ENCODE measurements at regions not wholly inside any gene's neighbourhood (a gene's known extent, or its start where the extent isn't known, plus 50 kb on each side); places are given as distances from the start of the nearest gene placed in this dataset.

DNA sequence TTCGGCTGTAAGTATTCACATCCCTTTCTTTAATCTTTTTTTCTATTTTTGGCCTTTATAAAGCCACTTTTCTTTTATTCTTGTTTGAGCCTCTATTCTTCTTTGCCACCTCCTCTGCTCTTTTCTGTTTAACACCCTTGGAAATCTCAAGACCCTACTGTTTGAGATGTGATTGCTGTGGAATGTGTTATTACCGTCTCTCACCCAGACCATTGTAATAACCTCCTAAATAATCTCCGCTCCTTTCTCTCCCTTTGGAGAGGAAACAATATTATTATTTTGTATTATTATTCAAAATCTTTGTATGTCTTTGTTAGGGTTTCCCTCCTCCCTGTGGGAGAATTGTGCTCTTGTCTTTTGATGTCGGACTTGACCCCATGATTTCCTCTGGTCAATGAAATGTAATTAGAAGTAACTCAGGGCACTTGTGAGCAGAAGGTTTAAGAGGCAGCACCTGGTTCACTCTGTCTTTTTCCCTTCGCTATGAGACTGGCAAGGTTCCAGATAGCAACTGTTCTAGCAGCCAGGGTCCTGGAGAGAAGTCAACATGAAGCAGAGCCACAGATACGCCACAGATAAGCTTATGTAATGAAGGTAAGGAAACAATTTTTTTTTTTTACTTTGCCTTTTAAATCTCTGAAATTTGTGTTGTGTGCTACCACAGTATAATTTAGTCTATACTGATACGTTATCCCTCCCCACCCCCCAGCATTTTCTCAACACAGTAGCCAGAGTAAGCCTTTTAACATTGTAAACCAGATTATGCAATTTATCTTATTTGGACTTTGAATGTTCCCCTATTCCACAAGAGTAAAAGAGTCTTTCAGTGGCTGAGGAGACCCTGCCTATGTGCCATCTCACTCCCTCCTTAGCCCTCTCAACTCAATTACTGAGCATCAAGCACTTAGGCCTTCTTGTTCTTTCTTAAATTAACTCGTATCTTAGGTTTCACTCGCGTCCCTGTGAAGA is 601.2 kb upstream of the ZNF804A start:
- Histone ChIP-seq H3K27ac (no peak overlapping the region), H3K36me3 (no peaks in the 10 kb centered on the region), H3K27me3 (replicated peaks) (no peaks in the 10 kb centered on the region), H3K4me3 (no peak overlapping the region), H3K9me3 (replicated peaks) (no peaks in the 10 kb centered on the region), H3K4me1 (replicated peaks) (no peaks in the 10 kb centered on the region)
- DNase-seq (ENCODE audit: low read depth in 1 of 2, low spot score in 2 of 2), result no peak

GRCh38 chr2:183998041-183998796 is 600.1 kb upstream of the ZNF804A start:
- Histone ChIP-seq H3K27ac (no peak overlapping the region), H3K9me3 (replicated peaks) (no peaks in the 10 kb centered on the region), H3K4me3 (no peak overlapping the region), H3K4me1 (replicated peaks) (no peaks in the 10 kb centered on the region), H3K27me3 (replicated peaks) (no peaks in the 10 kb centered on the region), H3K36me3 (no peaks in the 10 kb centered on the region)
- no peak for DNase-seq (ENCODE audit: low read depth in 1 of 2, low spot score in 2 of 2)

- no peak overlapping the region for H3K4me3 ChIP-seq
- H3K27me3 ChIP-seq (replicated peaks), result no peaks in the 10 kb centered on the region
- no peaks in the 10 kb centered on the region for H3K36me3 ChIP-seq
- H3K9me3 ChIP-seq (replicated peaks), result no peaks in the 10 kb centered on the region
- no peak overlapping the region for H3K27ac ChIP-seq
- DNase-seq (ENCODE audit: low read depth in 1 of 2, low spot score in 2 of 2), result no peak
- H3K4me1 ChIP-seq (replicated peaks), result no peaks in the 10 kb centered on the region
These were observed 599.5 kb upstream of the ZNF804A start for GRCh38 chr2:183998797-183999190.

DNA sequence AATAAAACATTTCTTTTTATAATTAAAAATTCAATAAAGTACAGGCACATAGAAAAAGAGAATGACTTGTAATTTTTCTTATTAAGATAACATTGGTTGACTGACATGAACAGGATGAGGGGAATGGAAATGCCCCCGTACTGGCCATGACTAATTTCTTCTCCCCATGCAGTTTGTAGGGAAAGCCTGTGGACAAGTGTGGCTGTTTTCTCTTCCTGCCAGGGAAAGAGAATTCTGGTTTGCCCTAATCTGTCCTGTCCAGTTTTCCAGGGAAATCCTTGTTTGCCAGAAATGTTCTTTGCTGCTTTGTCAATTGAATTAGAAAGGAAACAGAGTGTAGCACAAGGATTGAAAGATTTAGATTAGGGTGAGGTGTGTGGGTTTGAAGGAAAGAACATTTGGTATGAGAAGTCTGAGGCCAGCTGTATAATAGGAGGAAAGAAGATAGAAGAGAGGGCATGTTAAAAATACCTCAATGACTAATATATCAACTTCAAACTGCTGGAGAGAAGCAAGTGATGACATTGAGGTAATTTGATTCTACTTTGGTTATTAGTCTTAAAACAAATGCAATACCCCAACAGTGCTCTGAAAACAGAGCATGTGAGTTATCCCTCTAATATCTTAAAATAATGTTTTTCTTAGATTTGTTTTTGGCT is 593.9 kb upstream of the ZNF804A start:
- Histone ChIP-seq H3K9me3 (replicated peaks) (no peaks in the 10 kb centered on the region), H3K27me3 (replicated peaks) (no peaks in the 10 kb centered on the region), H3K27ac (no peak overlapping the region), H3K4me3 (no peak overlapping the region), H3K4me1 (replicated peaks) (no peaks in the 10 kb centered on the region), H3K36me3 (no peaks in the 10 kb centered on the region)
- DNase-seq (ENCODE audit: low read depth in 1 of 2, low spot score in 2 of 2), result no peak

- Histone ChIP-seq H3K4me1 (replicated peaks) (no peaks in the 10 kb centered on the region), H3K9me3 (replicated peaks) (no peaks in the 10 kb centered on the region), H3K27ac (no peak overlapping the region), H3K36me3 (no peaks in the 10 kb centered on the region), H3K27me3 (replicated peaks) (no peaks in the 10 kb centered on the region), H3K4me3 (no peak overlapping the region)
- DNase-seq (ENCODE audit: low read depth in 1 of 2, low spot score in 2 of 2), result no peak
These were observed 593.2 kb upstream of the ZNF804A start for GRCh38 chr2:184004948-184005672.

- no peaks in the 10 kb centered on the region for H3K4me1 ChIP-seq (replicated peaks)
- no peak overlapping the region for H3K4me3 ChIP-seq
- H3K27ac ChIP-seq, result no peak overlapping the region
- no peaks in the 10 kb centered on the region for H3K36me3 ChIP-seq
- no peaks in the 10 kb centered on the region for H3K27me3 ChIP-seq (replicated peaks)
- H3K9me3 ChIP-seq (replicated peaks), result no peaks in the 10 kb centered on the region
- no peak for DNase-seq (ENCODE audit: low read depth in 1 of 2, low spot score in 2 of 2)
These were observed 591.3 kb upstream of the ZNF804A start for GRCh38 chr2:184006998-184007397.

DNA sequence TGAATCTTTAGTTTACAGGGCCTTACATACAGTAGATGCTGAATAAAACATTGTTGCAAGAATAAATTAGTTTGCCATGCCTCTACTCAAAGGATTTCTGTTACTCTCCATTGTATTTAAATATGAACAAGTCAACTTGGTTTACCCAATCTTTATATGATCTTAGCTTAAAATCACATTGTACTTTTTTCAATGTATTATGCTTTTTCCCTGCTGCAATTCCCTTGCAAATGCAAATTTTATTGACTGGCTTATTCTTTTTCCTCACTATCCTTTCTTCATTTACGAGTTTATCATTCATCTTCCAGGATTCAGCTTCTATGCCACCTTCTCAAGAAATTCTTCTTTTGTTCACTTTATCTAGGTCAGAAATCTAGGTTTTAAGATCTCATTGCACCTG is 571.4 kb upstream of the ZNF804A start:
- H3K27me3 ChIP-seq (replicated peaks), result no peaks in the 10 kb centered on the region
- DNase-seq (ENCODE audit: low read depth in 1 of 2, low spot score in 2 of 2), result no peak
- H3K4me3 ChIP-seq, result no peak overlapping the region
- H3K36me3 ChIP-seq, result no peaks in the 10 kb centered on the region
- H3K9me3 ChIP-seq (replicated peaks), result no peaks in the 10 kb centered on the region
- H3K4me1 ChIP-seq (replicated peaks), result no peaks in the 10 kb centered on the region
- H3K27ac ChIP-seq, result no peak overlapping the region

DNA sequence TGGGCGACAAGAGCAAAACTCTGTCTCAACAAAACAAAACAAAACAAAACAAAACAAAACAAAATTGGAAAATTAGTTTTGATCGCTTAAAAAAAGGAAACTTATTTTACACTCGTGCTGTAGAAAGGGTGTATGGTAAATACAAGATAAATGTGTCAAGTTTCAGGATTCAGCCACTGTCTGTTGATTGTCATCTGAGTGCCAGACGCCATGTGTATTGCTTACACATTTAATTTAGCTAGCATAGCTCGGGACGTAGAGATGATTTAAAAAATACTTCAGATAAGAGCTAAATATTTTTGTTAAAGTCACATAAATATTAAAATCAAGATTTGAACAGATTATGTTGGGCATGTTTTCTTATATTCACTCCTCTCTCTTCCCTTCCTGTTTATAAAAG is 568.1 kb upstream of the ZNF804A start:
- H3K4me1 ChIP-seq (replicated peaks), result no peaks in the 10 kb centered on the region
- H3K36me3 ChIP-seq, result no peaks in the 10 kb centered on the region
- no peaks in the 10 kb centered on the region for H3K27me3 ChIP-seq (replicated peaks)
- no peak overlapping the region for H3K4me3 ChIP-seq
- H3K9me3 ChIP-seq (replicated peaks), result no peaks in the 10 kb centered on the region
- no peak for DNase-seq (ENCODE audit: low read depth in 1 of 2, low spot score in 2 of 2)
- no peak overlapping the region for H3K27ac ChIP-seq

DNA sequence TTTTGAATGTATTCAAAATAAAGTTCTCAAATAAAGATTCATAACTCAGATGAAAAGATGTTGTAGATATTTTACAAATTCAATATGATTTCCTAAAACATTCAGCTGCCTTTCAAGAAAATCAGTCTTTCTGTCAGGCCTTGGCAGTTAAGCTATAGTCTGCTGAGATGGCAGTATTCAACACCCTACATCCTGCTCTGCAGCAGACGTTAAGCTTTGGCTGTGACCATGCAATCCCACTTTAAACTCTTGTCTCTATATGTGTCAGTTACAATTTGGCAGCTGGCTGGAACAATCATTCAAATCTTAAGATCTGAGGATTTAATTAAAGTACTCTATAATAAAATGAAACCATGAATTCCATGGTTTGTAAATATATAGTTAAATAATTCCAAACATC is 567.3 kb upstream of the ZNF804A start:
- Histone ChIP-seq H3K27ac (no peak overlapping the region), H3K36me3 (no peaks in the 10 kb centered on the region), H3K4me3 (no peak overlapping the region), H3K9me3 (replicated peaks) (no peaks in the 10 kb centered on the region), H3K4me1 (replicated peaks) (no peaks in the 10 kb centered on the region), H3K27me3 (replicated peaks) (no peaks in the 10 kb centered on the region)
- no peak for DNase-seq (ENCODE audit: low read depth in 1 of 2, low spot score in 2 of 2)

DNA sequence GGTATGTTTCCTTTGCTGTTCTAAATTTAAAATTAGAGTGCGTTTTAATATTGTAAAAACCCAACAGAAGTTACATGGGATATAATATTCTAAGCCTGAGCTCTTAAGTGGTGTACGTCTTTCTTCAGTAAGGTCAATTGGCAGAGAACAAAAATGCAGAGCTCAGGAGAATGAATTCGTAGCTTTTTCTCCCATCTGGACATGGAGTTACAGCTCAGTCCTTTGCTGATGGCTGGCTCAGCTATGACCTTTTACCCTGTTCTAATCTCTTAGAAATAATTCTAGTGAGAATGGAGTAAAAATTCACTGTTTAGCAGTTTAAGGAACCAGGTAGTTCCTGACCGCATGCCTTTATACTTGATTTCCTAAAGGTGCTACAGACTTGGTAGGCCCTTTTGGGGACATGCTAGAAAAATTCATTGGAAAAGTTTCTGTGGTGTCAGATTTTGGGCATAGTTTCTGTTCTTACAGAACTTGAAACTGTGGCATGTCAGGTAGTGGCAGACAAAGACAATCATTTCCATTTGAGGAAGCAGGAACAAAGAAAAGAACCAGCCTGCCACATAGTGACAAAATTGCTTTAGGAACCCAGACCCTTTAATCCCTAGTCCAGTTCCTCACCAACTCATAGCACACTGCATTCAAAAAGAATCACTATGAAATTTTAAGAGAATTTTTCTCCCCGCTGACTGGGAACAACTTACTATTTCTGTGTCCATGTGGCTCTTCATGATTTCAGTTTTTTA is 566.8 kb upstream of the ZNF804A start:
- no peak for DNase-seq (ENCODE audit: low read depth in 1 of 2, low spot score in 2 of 2)
- no peaks in the 10 kb centered on the region for H3K27me3 ChIP-seq (replicated peaks)
- H3K4me1 ChIP-seq (replicated peaks), result no peaks in the 10 kb centered on the region
- no peak overlapping the region for H3K4me3 ChIP-seq
- H3K9me3 ChIP-seq (replicated peaks), result no peaks in the 10 kb centered on the region
- no peak overlapping the region for H3K27ac ChIP-seq
- no peaks in the 10 kb centered on the region for H3K36me3 ChIP-seq

GRCh38 chr2:184032983-184033382 is 565.3 kb upstream of the ZNF804A start:
- no peak overlapping the region for H3K27ac ChIP-seq
- no peaks in the 10 kb centered on the region for H3K27me3 ChIP-seq (replicated peaks)
- no peak overlapping the region for H3K4me3 ChIP-seq
- H3K4me1 ChIP-seq (replicated peaks), result no peaks in the 10 kb centered on the region
- no peak for DNase-seq (ENCODE audit: low read depth in 1 of 2, low spot score in 2 of 2)
- H3K36me3 ChIP-seq, result no peaks in the 10 kb centered on the region
- H3K9me3 ChIP-seq (replicated peaks), result no peaks in the 10 kb centered on the region

DNA sequence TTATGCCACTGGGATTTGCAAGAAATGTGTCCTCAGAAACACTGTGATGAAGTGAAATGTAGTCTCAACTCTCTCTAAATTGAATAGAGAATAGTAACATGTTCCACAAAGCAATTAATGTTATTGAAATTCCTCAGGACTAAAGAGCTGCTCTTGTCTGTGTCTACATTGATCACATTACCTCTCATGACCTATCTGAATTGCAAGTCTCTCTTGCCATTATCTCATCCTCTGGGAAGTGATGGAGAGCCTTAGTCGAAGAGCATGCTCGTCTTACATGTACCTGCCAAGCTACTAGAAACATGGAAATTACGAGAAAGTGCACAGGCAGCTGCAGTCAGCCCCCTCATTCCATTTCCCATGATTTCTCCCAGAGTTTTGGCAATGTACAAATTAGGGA is 561.1 kb upstream of the ZNF804A start:
- H3K4me3 ChIP-seq, result no peak overlapping the region
- DNase-seq (ENCODE audit: low read depth in 1 of 2, low spot score in 2 of 2), result no peak

DNA sequence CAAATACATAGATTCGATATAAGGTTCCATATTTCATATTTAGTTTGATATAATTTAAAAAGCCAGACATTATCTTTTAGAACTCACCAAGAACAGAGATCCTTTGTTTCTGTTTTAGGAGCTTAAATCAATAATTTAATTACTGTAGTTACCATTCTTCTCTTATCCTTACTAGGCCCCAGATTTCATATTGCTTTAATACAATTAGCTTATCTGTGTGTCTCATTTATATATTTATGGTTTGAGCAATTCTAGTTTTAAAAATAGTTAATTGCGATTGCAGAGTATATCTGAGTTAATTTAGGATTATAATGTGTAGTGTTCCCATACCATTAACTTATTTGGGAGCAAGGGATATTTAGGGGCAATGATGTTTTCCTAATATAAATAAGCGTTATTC is 558.8 kb upstream of the ZNF804A start:
- DNase-seq (ENCODE audit: low read depth in 1 of 2, low spot score in 2 of 2), result no peak
- Histone ChIP-seq H3K27ac (no peak overlapping the region), H3K27me3 (replicated peaks) (no peaks in the 10 kb centered on the region)

More for the DNA sequence above, 561.1 kb upstream of the ZNF804A start:
- Histone ChIP-seq H3K27ac (no peak overlapping the region), H3K4me1 (replicated peaks) (no peaks in the 10 kb centered on the region), H3K9me3 (replicated peaks) (no peaks in the 10 kb centered on the region), H3K27me3 (replicated peaks) (no peaks in the 10 kb centered on the region), H3K36me3 (no peaks in the 10 kb centered on the region)

More for the DNA sequence above, 558.8 kb upstream of the ZNF804A start:
- H3K4me1 ChIP-seq (replicated peaks), result no peaks in the 10 kb centered on the region
- no peak overlapping the region for H3K4me3 ChIP-seq
- H3K36me3 ChIP-seq, result no peaks in the 10 kb centered on the region
- no peaks in the 10 kb centered on the region for H3K9me3 ChIP-seq (replicated peaks)
